ENCODE measurements at regions not wholly inside any gene's neighbourhood (a gene's known extent, or its start where the extent isn't known, plus 50 kb on each side); places are given as distances from the start of the nearest gene placed in this dataset.

- H3K27ac ChIP-seq: no peak overlapping the region
- WGBS, 2 donors: 58 to 67% methylated on average over 9 of the region's 9 CpGs
- H3K36me3 ChIP-seq: no peaks in the 10 kb centered on the region
- H3K4me1 ChIP-seq: no peaks in the 10 kb centered on the region
- no peak for TF ChIP-seq CTCF (IDR thresholded peaks at IDR 0.05)
- no peak overlapping the region for H3K4me3 ChIP-seq
- H3K27me3 ChIP-seq: no peaks in the 10 kb centered on the region
- H3K9me3 ChIP-seq: peaks cover 0 to 24% (median 6%) of the 10 kb centered on the region in 11 donors
- DNase-seq: no peak
- intact Hi-C loops (cut with DNase I): no loop called here
- ATAC-seq: no peak
Observed at GRCh38 chr4:65973186-65973585, 302.9 kb upstream of the EPHA5 start.

GRCh38 chr4:65971686-65972085 is 301.4 kb upstream of the EPHA5 start:
- intact Hi-C loops (cut with DNase I): no loop called here
- DNase-seq (no peak), ATAC-seq (no peak)
- Histone ChIP-seq H3K4me1 (no peaks in the 10 kb centered on the region), H3K36me3 (no peaks in the 10 kb centered on the region), H3K4me3 (no peak overlapping the region), H3K9me3 (peaks cover 0 to 13% (median 6%) of the 10 kb centered on the region in 11 donors), H3K27me3 (no peaks in the 10 kb centered on the region), H3K27ac (no peak overlapping the region)
- no peak for TF ChIP-seq CTCF (IDR thresholded peaks at IDR 0.05)
- WGBS, 2 donors: 49 to 61% methylated on average over 2 of the region's 2 CpGs

- ATAC-seq (peak in 3 of 8 donors; percentile 49 to 58 (median 52)), DNase-seq (no peak)
- H3K36me3 ChIP-seq: no peaks in the 10 kb centered on the region
- no peaks in the 10 kb centered on the region for H3K27me3 ChIP-seq
- H3K9me3 ChIP-seq: peaks cover 0 to 6% (median 0%) of the 10 kb centered on the region in 11 donors
- no peak for TF ChIP-seq CTCF (IDR thresholded peaks at IDR 0.05)
- H3K4me3 ChIP-seq: no peak overlapping the region
- H3K4me1 ChIP-seq: no peaks in the 10 kb centered on the region
- 54 to 62% methylated on average over 7 of the region's 7 CpGs for WGBS, 2 donors
- intact Hi-C loops (cut with DNase I): no loop called here
- H3K27ac ChIP-seq: peak overlapping the region in 1 of 10 donors; percentile 12
Observed at GRCh38 chr4:65968831-65969558, 298.7 kb upstream of the EPHA5 start.

- no peaks in the 10 kb centered on the region for H3K36me3 ChIP-seq
- TF ChIP-seq CTCF (IDR thresholded peaks at IDR 0.05): no peak
Observed at GRCh38 chr4:65960751-65961150, 290.5 kb upstream of the EPHA5 start.

More at GRCh38 chr4:65960751-65961150, 290.5 kb upstream of the EPHA5 start:
- ATAC-seq (no peak), DNase-seq (no peak)
- intact Hi-C loops (cut with DNase I): no loop called here
- H3K27me3 ChIP-seq: no peaks in the 10 kb centered on the region
- H3K27ac ChIP-seq: no peak overlapping the region
- H3K4me3 ChIP-seq: no peak overlapping the region
- no peaks in the 10 kb centered on the region for H3K4me1 ChIP-seq
- WGBS, 2 donors: 49 to 70% methylated on average over 1 of the region's 1 CpG
- peaks cover 0 to 26% (median 10%) of the 10 kb centered on the region in 11 donors for H3K9me3 ChIP-seq

Data from heart right ventricle (tissue), 16 donors.